Pancreas (tissue), 10 donors: ENCODE measurements at regions not wholly inside any gene's neighbourhood (a gene's known extent, or its start where the extent isn't known, plus 50 kb on each side); places are given as distances from the start of the nearest gene placed in this dataset.

ENCODE experiments used
- ATAC-seq, 4 donors: fragments of 200-7000 bp; cut with Tn5 transposase; one replicate each; pipeline versions ENCODE4 v1.8.0 to v1.9.1; 2020; ENCODE audit warnings: mild to moderate bottlenecking in 4 of 4, moderate library complexity in 4 of 4
- DNase-seq, 6 donors: peaks; one replicate each; pipeline ENCODE4 v3.0.0-alpha.2; 2020
- FAIRE-seq: peaks from 2 replicates; lab custom pipeline; 2012; peaks lifted over from hg19 to GRCh38; lab: Jason Lieb, UNC
- H3K27ac ChIP-seq, 4 donors: fragments of 200-600 bp; sonication (generic); 1 replicate in 3 of 4; 2 replicates in 1 of 4; pipeline versions ENCODE4 v1.5.0 to v1.8.0; 2020
- H3K27me3 ChIP-seq, 4 donors: fragments of 200-600 bp; one replicate each; pipeline ENCODE4 v1.8.0; 2021
- H3K36me3 ChIP-seq, 3 donors: fragments of 200-600 bp; sonication (generic) in 1 of 3; one replicate each; pipeline versions ENCODE4 v1.5.0 to v1.8.0; 2020 to 2021
- H3K4me1 ChIP-seq, 3 donors: fragments of 200-600 bp; one replicate each; pipeline ENCODE4 v1.8.0; 2021
- H3K4me3 ChIP-seq, 4 donors: fragments of 200-600 bp; sonication (generic) in 2 of 4; one replicate each; pipeline versions ENCODE4 v1.5.0 to v1.8.0; 2020 to 2021
- H3K9me3 ChIP-seq, 4 donors: fragments of 200-600 bp; one replicate each; pipeline ENCODE4 v1.8.0; 2021
- WGBS, 2 donors: extraction: QIAGEN DNeasy Blood & Tissue Kit; methylation state at CpG; one replicate each; pipeline ENCODE4 v1.1.7; 2013; 5-methylcytosine and 5-hydroxymethylcytosine counted together
- intact Hi-C, 3 donors: fragments of 100-400 bp; cut with DNase I; formaldehyde crosslinking; loops; one replicate each; pipeline versions ENCODE4 v1.11.1 to v1.14.2; 2022
- TF ChIP-seq, protein P1 (sequence below), 4 donors: fragments of 200-600 bp; sonication (generic) in 3 of 4; IDR thresholded peaks; one replicate each; pipeline versions ENCODE4 v1.5.0 to v1.8.0; 2021; ENCODE audit warnings: antibody characterized with exemption in 4 of 4
- donor health status: healthy with polysubstance abuse.
- donor health status: DM: no; HTN: no; CAD: no; lungs with moderate emphysema.
- donor health status: DM: no; HTN: no; CAD: no.
- donor health status: control.
- donor health status: control.
- donor health status: Bipolar disorder and iron deficiency.
- donor health status: DM: yes; HTN: yes; CAD: no.
- donor health status: DM: no; HTN: no; CAD: no.
- donor health status: DM: no; HTN: no; CAD: no.
- donor health status: DM: yes; HTN: yes; CAD: no.

DNA sequence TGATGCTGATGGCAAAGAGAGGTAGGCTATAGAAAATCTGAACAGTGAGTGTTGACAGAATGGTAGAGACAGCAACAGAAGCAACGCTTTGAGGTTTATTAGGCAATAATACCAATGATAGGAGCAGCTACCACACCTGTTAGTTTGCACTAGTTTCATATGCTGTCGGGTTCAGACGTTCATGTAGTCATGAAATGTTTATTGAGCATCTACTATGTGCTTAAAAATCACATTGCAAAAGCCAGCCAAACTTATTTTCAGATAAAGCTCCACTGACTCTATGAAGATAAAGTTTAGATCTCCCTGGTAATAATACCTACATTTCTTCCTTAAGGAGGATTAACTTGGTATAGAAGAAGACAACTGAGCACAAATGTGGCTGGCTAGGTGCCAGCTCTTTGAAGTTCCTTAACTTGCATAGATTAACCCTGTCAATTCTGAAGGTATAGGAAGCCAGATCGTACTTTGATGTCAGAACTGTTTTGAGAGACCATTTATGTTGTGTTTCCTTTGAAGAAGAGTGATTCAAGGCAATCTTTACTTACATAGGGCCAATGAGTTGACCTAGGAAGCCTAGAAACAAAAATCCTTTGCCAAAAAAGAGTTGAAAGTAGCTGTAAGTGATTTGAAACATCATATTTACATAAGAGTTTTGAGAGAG lies 71.5 kb downstream of the DISP1 start:
- no peak for FAIRE-seq
- TF ChIP-seq, protein P1, sequence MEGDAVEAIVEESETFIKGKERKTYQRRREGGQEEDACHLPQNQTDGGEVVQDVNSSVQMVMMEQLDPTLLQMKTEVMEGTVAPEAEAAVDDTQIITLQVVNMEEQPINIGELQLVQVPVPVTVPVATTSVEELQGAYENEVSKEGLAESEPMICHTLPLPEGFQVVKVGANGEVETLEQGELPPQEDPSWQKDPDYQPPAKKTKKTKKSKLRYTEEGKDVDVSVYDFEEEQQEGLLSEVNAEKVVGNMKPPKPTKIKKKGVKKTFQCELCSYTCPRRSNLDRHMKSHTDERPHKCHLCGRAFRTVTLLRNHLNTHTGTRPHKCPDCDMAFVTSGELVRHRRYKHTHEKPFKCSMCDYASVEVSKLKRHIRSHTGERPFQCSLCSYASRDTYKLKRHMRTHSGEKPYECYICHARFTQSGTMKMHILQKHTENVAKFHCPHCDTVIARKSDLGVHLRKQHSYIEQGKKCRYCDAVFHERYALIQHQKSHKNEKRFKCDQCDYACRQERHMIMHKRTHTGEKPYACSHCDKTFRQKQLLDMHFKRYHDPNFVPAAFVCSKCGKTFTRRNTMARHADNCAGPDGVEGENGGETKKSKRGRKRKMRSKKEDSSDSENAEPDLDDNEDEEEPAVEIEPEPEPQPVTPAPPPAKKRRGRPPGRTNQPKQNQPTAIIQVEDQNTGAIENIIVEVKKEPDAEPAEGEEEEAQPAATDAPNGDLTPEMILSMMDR (IDR thresholded peaks at IDR 0.05) = no peak
- intact Hi-C loops = no loop called here
- H3K27me3 ChIP-seq = no peaks in the 10 kb centered on the region
- ATAC-seq = no peak
- no peaks in the 10 kb centered on the region for H3K4me1 ChIP-seq
- WGBS, 2 donors = 84 to 86% methylated on average over 4 of the region's 4 CpGs
- no peak overlapping the region for H3K4me3 ChIP-seq
- H3K27ac ChIP-seq = no peak overlapping the region
- no peaks in the 10 kb centered on the region for H3K36me3 ChIP-seq
- H3K9me3 ChIP-seq = no peaks in the 10 kb centered on the region
- no peak for DNase-seq

DNA sequence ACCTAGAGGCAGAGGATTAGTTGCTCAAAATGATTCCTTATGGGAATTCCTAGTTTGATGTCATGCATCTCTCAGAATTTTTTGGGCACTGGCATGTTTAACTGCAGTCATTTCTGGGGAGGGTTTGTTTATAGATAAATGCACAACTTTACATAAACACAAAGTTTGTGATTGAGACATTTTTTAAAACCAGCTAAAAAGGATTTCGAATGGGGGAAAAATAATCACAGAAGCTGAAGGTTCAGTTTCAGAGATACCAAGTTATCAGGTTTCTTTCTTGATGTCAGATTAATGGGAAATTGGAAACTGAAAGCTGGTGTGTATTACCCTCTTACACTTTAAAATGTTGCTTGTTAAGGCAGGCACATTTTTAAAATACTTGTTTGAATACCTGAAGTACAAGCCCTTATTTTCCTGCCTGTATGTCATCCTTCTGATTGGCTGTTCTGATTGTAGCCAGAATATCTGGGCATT lies 72.1 kb downstream of the DISP1 start:
- Histone ChIP-seq H3K4me1 (no peaks in the 10 kb centered on the region), H3K9me3 (no peaks in the 10 kb centered on the region), H3K27ac (no peak overlapping the region), H3K27me3 (no peaks in the 10 kb centered on the region), H3K4me3 (no peak overlapping the region), H3K36me3 (no peaks in the 10 kb centered on the region)
- TF ChIP-seq, protein P1 (IDR thresholded peaks at IDR 0.05) = no peak
- FAIRE-seq (no peak), ATAC-seq (no peak), DNase-seq (no peak)
- 55 to 57% methylated on average over 1 of the region's 1 CpG for WGBS, 2 donors
- intact Hi-C loops = no loop called here

DNA sequence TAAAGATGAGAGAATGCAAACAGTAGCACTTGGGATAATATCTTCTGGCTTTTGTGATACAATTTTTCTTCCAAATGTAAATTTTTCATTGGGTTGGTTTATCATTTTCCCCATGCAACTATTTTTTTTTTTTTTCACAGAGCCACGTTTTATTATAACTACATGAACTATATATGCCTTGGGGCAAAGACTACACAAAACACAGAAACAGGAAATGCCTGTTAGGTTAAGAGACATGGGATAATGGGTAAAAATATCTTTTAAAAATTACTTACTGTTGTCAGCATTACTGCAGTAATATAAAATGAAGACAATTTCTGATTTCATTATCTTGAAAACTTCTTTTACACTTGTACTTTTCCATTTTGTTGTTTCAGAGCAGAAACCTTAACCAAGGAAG lies 74.6 kb downstream of the DISP1 start:
- Histone ChIP-seq H3K9me3 (no peaks in the 10 kb centered on the region), H3K27ac (no peak overlapping the region), H3K27me3 (no peaks in the 10 kb centered on the region), H3K36me3 (no peaks in the 10 kb centered on the region), H3K4me1 (no peaks in the 10 kb centered on the region), H3K4me3 (no peak overlapping the region)
- DNase-seq = no peak
- intact Hi-C loops = no loop called here
- TF ChIP-seq, protein P1 (IDR thresholded peaks at IDR 0.05) = no peak
- FAIRE-seq = peak; percentile 47
- 69 to 74% methylated on average over 1 of the region's 1 CpG for WGBS, 2 donors
- ATAC-seq = no peak

DNA sequence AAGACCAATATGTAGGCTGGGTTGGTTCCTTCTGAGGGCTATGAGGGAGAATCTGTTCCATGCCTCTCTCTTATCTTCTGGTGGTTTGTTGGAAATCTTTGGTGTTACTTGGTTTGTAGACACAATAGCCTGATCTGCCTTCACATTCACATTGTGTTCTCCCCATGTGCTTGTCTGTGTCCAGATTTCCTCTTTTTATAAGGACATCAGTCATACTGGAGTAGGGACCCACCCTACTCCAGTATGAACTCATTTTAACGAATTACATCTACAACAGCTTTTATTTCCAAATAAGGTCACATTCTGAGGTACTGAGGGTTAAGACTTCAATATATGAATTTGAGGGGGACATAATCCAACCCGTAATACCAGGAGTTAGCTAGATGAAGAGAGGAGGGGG lies 75.9 kb downstream of the DISP1 start:
- no peak for FAIRE-seq
- H3K27me3 ChIP-seq = no peaks in the 10 kb centered on the region
- no peak for DNase-seq
- ATAC-seq = no peak
- H3K36me3 ChIP-seq = no peaks in the 10 kb centered on the region
- H3K4me1 ChIP-seq = no peaks in the 10 kb centered on the region
- TF ChIP-seq, protein P1 (IDR thresholded peaks at IDR 0.05) = no peak
- no peaks in the 10 kb centered on the region for H3K9me3 ChIP-seq
- H3K27ac ChIP-seq = no peak overlapping the region
- 91 to 96% methylated on average over 2 of the region's 2 CpGs for WGBS, 2 donors
- intact Hi-C loops = no loop called here
- no peak overlapping the region for H3K4me3 ChIP-seq

DNA sequence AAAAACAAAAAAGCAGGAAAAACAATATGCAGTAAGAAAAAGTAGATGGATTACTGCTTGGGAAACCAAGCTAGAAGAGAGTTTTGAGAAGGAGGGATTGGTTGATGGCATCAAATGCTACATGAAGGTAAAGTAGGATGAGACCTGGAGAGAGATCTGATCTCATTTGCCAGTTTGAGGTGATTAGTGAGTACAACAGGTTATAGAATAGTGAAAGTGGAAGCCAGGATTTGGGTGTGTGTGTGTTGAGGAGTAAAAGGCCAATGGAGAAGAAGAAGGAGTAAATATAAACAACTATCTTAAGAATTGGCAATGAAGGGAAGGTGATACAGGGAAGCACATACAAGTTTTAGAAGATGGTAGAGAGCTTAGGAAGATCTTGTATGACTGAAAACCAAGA lies 76.7 kb downstream of the DISP1 start:
- no peak for FAIRE-seq

More for the DNA sequence above, 76.7 kb downstream of the DISP1 start:
- Histone ChIP-seq H3K4me3 (no peak overlapping the region), H3K9me3 (no peaks in the 10 kb centered on the region), H3K4me1 (no peaks in the 10 kb centered on the region), H3K36me3 (no peaks in the 10 kb centered on the region), H3K27me3 (no peaks in the 10 kb centered on the region), H3K27ac (no peak overlapping the region)
- no peak for ATAC-seq
- intact Hi-C loops = no loop called here
- TF ChIP-seq, protein P1 (IDR thresholded peaks at IDR 0.05) = no peak
- DNase-seq = no peak
